GM12873 (cell line): ENCODE measurements at regions not wholly inside any gene's neighbourhood (a gene's known extent, or its start where the extent isn't known, plus 50 kb on each side); places are given as distances from the start of the nearest gene placed in this dataset.

Experiments used
- CTCF ChIP-seq: IDR thresholded peaks from 2 replicates; pipeline ENCODE4 v1.5.1; 2012; ENCODE audit warnings: low read depth, mild to moderate bottlenecking, moderate library complexity, low read length, control low read depth; ENCODE audit not compliant: insufficient read depth; ENCODE audit errors: missing control alignments

DNA sequence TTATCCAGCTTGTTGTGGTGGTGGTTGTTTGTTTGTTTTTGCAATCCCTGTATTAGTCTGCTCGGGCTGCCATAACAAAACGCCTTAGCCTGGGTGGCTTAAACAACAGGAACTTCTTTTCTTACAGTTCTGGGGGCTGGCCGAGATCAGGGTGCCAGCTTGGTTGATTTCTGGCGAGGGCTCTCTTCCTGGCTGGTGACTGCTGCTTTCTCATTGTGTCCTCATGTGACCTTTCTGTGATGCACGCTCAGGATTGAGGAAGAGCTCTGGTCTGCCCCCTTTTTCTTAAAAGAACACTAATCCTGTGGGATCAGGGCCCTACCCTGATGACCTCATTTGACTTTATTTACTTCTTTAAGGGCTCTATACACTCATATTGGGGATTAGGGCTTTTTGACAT, 107.1 kb upstream of the NRP1 start:
- TF ChIP-seq CTCF, result no peak

- no peak for TF ChIP-seq CTCF
Measured at GRCh38 chr10:33434933-33435332, 100.5 kb upstream of the NRP1 start.

GRCh38 chr10:33428682-33429081, 94.2 kb upstream of the NRP1 start:
- no peak for TF ChIP-seq CTCF

- TF ChIP-seq CTCF, result no peak
Measured at GRCh38 chr10:33423154-33423529, 88.7 kb upstream of the NRP1 start.

- no peak for TF ChIP-seq CTCF
Measured at GRCh38 chr10:33422471-33423153, 88.1 kb upstream of the NRP1 start.

DNA sequence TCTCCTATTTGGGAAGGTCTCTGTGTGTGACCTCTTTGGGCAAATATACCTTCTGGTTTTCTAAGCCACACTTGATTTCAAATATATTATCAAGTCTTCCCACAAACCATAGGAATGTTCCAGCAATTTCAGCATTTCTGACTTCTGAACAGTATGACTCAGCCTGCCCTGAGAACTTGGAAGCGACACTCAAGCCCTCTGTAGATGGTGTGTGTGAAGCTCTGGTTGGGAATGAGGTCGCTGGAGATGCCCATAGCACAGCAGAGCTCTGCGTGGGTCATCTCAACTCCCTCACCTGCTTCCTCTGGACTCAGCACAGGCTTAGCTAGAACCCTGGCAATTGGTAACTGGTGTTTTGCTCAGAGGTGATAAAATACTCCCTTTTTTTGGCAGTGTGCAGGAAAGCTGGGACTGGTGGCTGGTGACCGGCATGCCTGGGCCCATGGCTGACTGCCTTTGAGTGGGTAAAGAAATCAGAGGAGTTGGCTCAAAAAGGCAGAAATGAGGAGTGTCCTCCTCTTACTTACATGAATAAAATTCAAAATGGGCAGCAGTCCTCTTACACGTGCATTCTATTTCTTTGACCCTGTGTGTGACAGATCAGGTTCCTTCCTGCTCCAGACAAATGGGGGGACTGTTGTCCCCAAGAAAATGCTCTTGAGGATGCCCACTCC, 87.5 kb upstream of the NRP1 start:
- TF ChIP-seq CTCF, result no peak

GRCh38 chr10:33419311-33419710, 84.8 kb upstream of the NRP1 start:
- no peak for TF ChIP-seq CTCF
